Osteocyte (in vitro differentiated cells): ENCODE measurements at regions not wholly inside any gene's neighbourhood (a gene's known extent, or its start where the extent isn't known, plus 50 kb on each side); places are given as distances from the start of the nearest gene placed in this dataset.

Source experiments
- DNase-seq: peaks from one replicate; pipeline ENCODE4 v3.0.0; 2021; ENCODE audit warnings: mixed read lengths; ENCODE audit not compliant: unreplicated experiment; ENCODE audit errors: extremely low spot score
- H3K27ac Mint-ChIP-seq: one replicate; pipeline ENCODE4 v1.8.0; 2021; ENCODE audit warnings: mild to moderate bottlenecking, mixed read lengths; ENCODE audit not compliant: unreplicated experiment
- H3K27me3 Mint-ChIP-seq: one replicate; pipeline ENCODE4 v1.8.0; 2021; ENCODE audit warnings: mixed read lengths; ENCODE audit not compliant: unreplicated experiment
- H3K36me3 Mint-ChIP-seq: one replicate; pipeline ENCODE4 v1.8.0; 2021; ENCODE audit warnings: mixed read lengths; ENCODE audit not compliant: unreplicated experiment
- H3K4me1 Mint-ChIP-seq: one replicate; pipeline ENCODE4 v1.8.0; 2021; ENCODE audit warnings: mixed read lengths; ENCODE audit not compliant: unreplicated experiment
- H3K4me3 Mint-ChIP-seq: one replicate; pipeline ENCODE4 v1.8.0; 2021; ENCODE audit warnings: mild to moderate bottlenecking, moderate library complexity, mixed read lengths; ENCODE audit not compliant: unreplicated experiment
- H3K9me3 Mint-ChIP-seq: one replicate; pipeline ENCODE4 v1.8.0; 2021; ENCODE audit warnings: mixed read lengths; ENCODE audit not compliant: unreplicated experiment
- CTCF ChIP-seq: fragments of 200-600 bp; sonication (generic); IDR thresholded peaks from 2 replicates; pipeline ENCODE4 v1.5.0; 2021; ENCODE audit warnings: antibody characterized with exemption, mild to moderate bottlenecking, moderate library complexity

- Mint-ChIP-seq H3K27me3 (peaks cover 56% of the 10 kb centered on the region), H3K4me3 (no peak overlapping the region), H3K4me1 (no peaks in the 10 kb centered on the region), H3K9me3 (peaks cover 6% of the 10 kb centered on the region), H3K27ac (no peak overlapping the region), H3K36me3 (no peaks in the 10 kb centered on the region)
- no peak for TF ChIP-seq CTCF
- no peak for DNase-seq
Measured at GRCh38 chr21:35730325-35730724, 330.0 kb downstream of the SETD4 start.

- Mint-ChIP-seq H3K36me3 (no peaks in the 10 kb centered on the region), H3K9me3 (peaks cover 6% of the 10 kb centered on the region), H3K4me1 (no peaks in the 10 kb centered on the region), H3K4me3 (no peak overlapping the region), H3K27ac (no peak overlapping the region), H3K27me3 (peaks cover 64% of the 10 kb centered on the region)
- no peak for TF ChIP-seq CTCF
- DNase-seq: no peak
Measured at GRCh38 chr21:35727830-35728229, 332.5 kb downstream of the SETD4 start.

- DNase-seq: no peak
- TF ChIP-seq CTCF: no peak
- no peak overlapping the region for H3K27ac Mint-ChIP-seq
- peaks cover 56% of the 10 kb centered on the region for H3K27me3 Mint-ChIP-seq
- peaks cover 15% of the 10 kb centered on the region for H3K4me1 Mint-ChIP-seq
- peaks cover 6% of the 10 kb centered on the region for H3K9me3 Mint-ChIP-seq
- H3K4me3 Mint-ChIP-seq: no peak overlapping the region
- no peaks in the 10 kb centered on the region for H3K36me3 Mint-ChIP-seq
Measured at GRCh38 chr21:35724156-35724555, 336.2 kb downstream of the SETD4 start.

GRCh38 chr21:35721701-35722100 lies 338.6 kb downstream of the SETD4 start:
- TF ChIP-seq CTCF: no peak
- no peak for DNase-seq

GRCh38 chr21:35720208-35720731 lies 340.1 kb downstream of the SETD4 start:
- Mint-ChIP-seq H3K27me3 (peaks cover 53% of the 10 kb centered on the region), H3K27ac (peak overlapping the region; percentile 43), H3K36me3 (no peaks in the 10 kb centered on the region), H3K4me1 (peaks cover 15% of the 10 kb centered on the region), H3K9me3 (peaks cover 8% of the 10 kb centered on the region), H3K4me3 (no peak overlapping the region)
- DNase-seq: no peak
- no peak for TF ChIP-seq CTCF

More at GRCh38 chr21:35721701-35722100, 338.6 kb downstream of the SETD4 start:
- H3K9me3 Mint-ChIP-seq: peaks cover 6% of the 10 kb centered on the region
- no peaks in the 10 kb centered on the region for H3K36me3 Mint-ChIP-seq
- no peak overlapping the region for H3K27ac Mint-ChIP-seq
- peaks cover 49% of the 10 kb centered on the region for H3K27me3 Mint-ChIP-seq
- peaks cover 15% of the 10 kb centered on the region for H3K4me1 Mint-ChIP-seq
- H3K4me3 Mint-ChIP-seq: no peak overlapping the region
